Fibroblast of lung (primary cell): ENCODE measurements at regions not wholly inside any gene's neighbourhood (a gene's known extent, or its start where the extent isn't known, plus 50 kb on each side); places are given as distances from the start of the nearest gene placed in this dataset.

ENCODE experiments used
- CTCF ChIP-seq, 2 donors: IDR thresholded peaks in 1 of 2; conservative IDR thresholded peaks in 1 of 2; 1 replicate in 1 of 2; 2 replicates in 1 of 2; pipeline ENCODE4 v1.5.1; 2011 to 2012; ENCODE audit warnings: low read length in 2 of 2, control low read depth in 1 of 2, inconsistent platforms in 1 of 2, low read depth in 1 of 2, mild to moderate bottlenecking in 1 of 2
- EZH2 ChIP-seq: IDR thresholded peaks from 2 replicates; pipeline ENCODE4 v1.5.1; 2012; ENCODE audit warnings: low read length, control low read depth, mild to moderate bottlenecking; ENCODE audit errors: missing control alignments

DNA sequence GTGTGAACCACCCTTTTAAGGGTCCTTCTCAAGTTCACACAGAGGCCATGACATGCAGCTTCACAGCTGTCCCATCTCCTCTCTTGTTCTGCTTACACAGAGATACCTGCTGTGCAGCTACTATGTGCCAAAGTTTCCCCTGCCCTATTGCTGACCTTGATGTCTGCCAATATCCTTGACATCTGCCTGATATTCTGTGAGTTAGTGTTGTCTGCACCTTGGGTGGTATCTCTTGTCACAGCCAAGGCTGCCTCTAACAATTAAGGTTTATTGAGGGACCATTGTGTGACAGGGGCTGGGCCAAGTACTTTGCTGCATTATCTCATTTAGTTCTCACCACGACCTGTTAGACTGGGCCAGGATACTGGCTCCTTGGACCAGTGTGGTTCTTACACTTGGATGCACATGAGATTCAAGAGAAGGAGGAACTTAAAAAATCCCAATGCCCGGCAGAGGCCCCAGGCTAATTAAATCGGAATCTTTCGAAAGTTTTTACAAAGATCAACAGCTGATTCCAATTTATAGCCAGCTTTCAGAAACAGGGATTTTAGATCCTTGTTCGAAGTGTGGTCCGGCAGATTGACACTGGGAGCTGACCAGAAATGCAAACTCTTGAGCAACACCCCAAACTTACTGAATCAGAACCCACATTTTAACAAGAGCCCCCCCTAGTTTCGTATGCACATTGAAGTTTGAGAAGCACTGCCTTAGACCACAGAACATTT, 178.6 kb downstream of the SATB1 start:
- no peak for TF ChIP-seq CTCF (conservative IDR thresholded peaks at IDR 0.05 in 1 of 2, IDR thresholded peaks at IDR 0.05 in 1 of 2; ENCODE audit: low read depth in 1 of 2, low read length in 2 of 2)
- TF ChIP-seq EZH2, result no peak
